Upper lobe of left lung (tissue), 4 donors: ENCODE measurements at regions not wholly inside any gene's neighbourhood (a gene's known extent, or its start where the extent isn't known, plus 50 kb on each side); places are given as distances from the start of the nearest gene placed in this dataset.

ENCODE experiments used
- POLR2AphosphoS5 ChIP-seq, 2 donors: sonication (generic); formaldehyde crosslinking; IDR thresholded peaks; one replicate each; pipeline ENCODE4 v1.5.1; 2017; ENCODE audit warnings: antibody characterized with exemption in 2 of 2
- TF ChIP-seq, protein P1 (sequence below), 6 experiments: fragments of 450-650 bp in 4 of 6; fragments of 200-600 bp in 2 of 6; sonication (generic) in 2 of 6; IDR thresholded peaks; one replicate each; pipeline ENCODE4 v1.5.1; 2016 to 2019; ENCODE audit warnings: antibody characterized with exemption in 6 of 6

DNA sequence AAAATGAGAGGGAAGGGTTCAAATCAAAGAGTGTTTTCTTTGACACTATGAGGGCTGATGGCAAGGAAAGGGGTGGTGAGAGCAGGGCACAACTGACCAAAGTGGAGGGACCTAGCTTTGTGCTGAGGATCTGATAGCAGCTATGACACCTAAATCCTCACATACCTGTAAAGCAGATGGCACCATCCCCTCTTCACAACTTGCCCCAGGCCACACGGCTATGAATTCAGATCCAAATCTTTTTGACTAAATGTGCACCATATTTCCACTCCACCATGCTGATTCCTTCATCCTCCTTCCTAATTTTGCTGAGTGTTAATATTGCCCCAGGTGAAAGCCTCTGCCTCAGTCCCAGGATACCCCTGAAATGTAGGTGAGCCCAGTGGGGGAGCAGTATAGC is 385.7 kb downstream of the PLPP3 start:
- TF ChIP-seq, protein P1, sequence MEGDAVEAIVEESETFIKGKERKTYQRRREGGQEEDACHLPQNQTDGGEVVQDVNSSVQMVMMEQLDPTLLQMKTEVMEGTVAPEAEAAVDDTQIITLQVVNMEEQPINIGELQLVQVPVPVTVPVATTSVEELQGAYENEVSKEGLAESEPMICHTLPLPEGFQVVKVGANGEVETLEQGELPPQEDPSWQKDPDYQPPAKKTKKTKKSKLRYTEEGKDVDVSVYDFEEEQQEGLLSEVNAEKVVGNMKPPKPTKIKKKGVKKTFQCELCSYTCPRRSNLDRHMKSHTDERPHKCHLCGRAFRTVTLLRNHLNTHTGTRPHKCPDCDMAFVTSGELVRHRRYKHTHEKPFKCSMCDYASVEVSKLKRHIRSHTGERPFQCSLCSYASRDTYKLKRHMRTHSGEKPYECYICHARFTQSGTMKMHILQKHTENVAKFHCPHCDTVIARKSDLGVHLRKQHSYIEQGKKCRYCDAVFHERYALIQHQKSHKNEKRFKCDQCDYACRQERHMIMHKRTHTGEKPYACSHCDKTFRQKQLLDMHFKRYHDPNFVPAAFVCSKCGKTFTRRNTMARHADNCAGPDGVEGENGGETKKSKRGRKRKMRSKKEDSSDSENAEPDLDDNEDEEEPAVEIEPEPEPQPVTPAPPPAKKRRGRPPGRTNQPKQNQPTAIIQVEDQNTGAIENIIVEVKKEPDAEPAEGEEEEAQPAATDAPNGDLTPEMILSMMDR (IDR thresholded peaks at IDR 0.05) = no peak
- no peak for TF ChIP-seq POLR2AphosphoS5 (IDR thresholded peaks at IDR 0.05)
